K562 (cell line): ENCODE measurements at regions not wholly inside any gene's neighbourhood (a gene's known extent, or its start where the extent isn't known, plus 50 kb on each side); places are given as distances from the start of the nearest gene placed in this dataset.

Experiments
- COPS2 ChIP-seq: fragments of 450-650 bp; conservative IDR thresholded peaks from 2 replicates; pipeline ENCODE4 v1.6.1; 2016; ENCODE audit warnings: mild to moderate bottlenecking, moderate library complexity
- ETV1 ChIP-seq: fragments of 450-650 bp; conservative IDR thresholded peaks from 2 replicates; pipeline ENCODE4 v1.6.1; 2016; ENCODE audit warnings: missing genetic modification characterization, control low read depth, low read depth, missing compliant biosample characterization
- FUS ChIP-seq: fragments of 200-400 bp; formaldehyde crosslinking; optimal IDR thresholded peaks from 2 replicates; pipeline ENCODE3; 2017; ENCODE audit warnings: low read depth, low read length
- ILK ChIP-seq: fragments of 450-650 bp; IDR thresholded peaks from 2 replicates; pipeline ENCODE4 v1.6.1; 2016; ENCODE audit warnings: missing genetic modification characterization, low read depth, mild to moderate bottlenecking, missing compliant biosample characterization, moderate library complexity, borderline replicate concordance
- KLF6 ChIP-seq: fragments of 250-450 bp; sonication (Bioruptor Pico); IDR thresholded peaks from 2 replicates; pipeline ENCODE4 v1.4.0; 2020; ENCODE audit warnings: mild to moderate bottlenecking, moderate library complexity, borderline replicate concordance
- NFIC ChIP-seq: fragments of 450-650 bp; IDR thresholded peaks from 2 replicates; pipeline ENCODE4 v1.6.1; 2017; ENCODE audit warnings: mild to moderate bottlenecking, inconsistent platforms
- NONO ChIP-seq, 2 experiments: fragments of 200-400 bp in 1 of 2; fragments of 450-650 bp in 1 of 2; formaldehyde crosslinking in 1 of 2; IDR thresholded peaks; 2 replicates each; pipeline ENCODE4 v1.6.1; 2017; ENCODE audit warnings: low read depth in 2 of 2, mild to moderate bottlenecking in 2 of 2, moderate library complexity in 2 of 2, low read length in 1 of 2
- PHF8 ChIP-seq: fragments of 200-600 bp; sonication (generic); IDR thresholded peaks from 2 replicates; pipeline ENCODE4 v1.6.1; 2012; ENCODE audit warnings: mixed run types, mild to moderate bottlenecking, inconsistent platforms, low read length, moderate library complexity, borderline replicate concordance
- RBM34 ChIP-seq: fragments of 200-400 bp; formaldehyde crosslinking; IDR thresholded peaks from 2 replicates; pipeline ENCODE4 v1.6.1; 2018; ENCODE audit warnings: low read length, borderline replicate concordance; ENCODE audit not compliant: insufficient read depth
- RUNX1 ChIP-seq: sonication (generic); IDR thresholded peaks from 2 replicates; pipeline ENCODE4 v1.6.1; 2016; ENCODE audit warnings: antibody characterized with exemption, low read depth
- TCF3 ChIP-seq: sonication (generic); formaldehyde crosslinking; IDR thresholded peaks from 2 replicates; pipeline ENCODE4 v1.4.0; 2020; ENCODE audit warnings: mild to moderate bottlenecking, missing genetic modification reagents
- TCF7 ChIP-seq: sonication (generic); IDR thresholded peaks from 2 replicates; pipeline ENCODE4 v1.6.1; 2016; ENCODE audit warnings: antibody characterized with exemption, borderline replicate concordance
- XRCC3 ChIP-seq: fragments of 450-650 bp; IDR thresholded peaks from 2 replicates; pipeline ENCODE4 v1.6.1; 2017; ENCODE audit warnings: mild to moderate bottlenecking, moderate library complexity
- ZBTB1 ChIP-seq: sonication (generic); formaldehyde crosslinking; IDR thresholded peaks from 2 replicates; pipeline ENCODE4 v1.8.1; 2023; ENCODE audit warnings: missing genetic modification reagents, low read depth, mild to moderate bottlenecking, borderline replicate concordance
- ZBTB8A ChIP-seq: fragments of 450-650 bp; IDR thresholded peaks from 2 replicates; pipeline ENCODE4 v1.6.1; 2018; ENCODE audit warnings: mild to moderate bottlenecking, moderate library complexity; ENCODE audit not compliant: partially characterized antibody
- ZNF507 ChIP-seq: conservative IDR thresholded peaks from 2 replicates; pipeline ENCODE4 v1.6.1; 2017; ENCODE audit warnings: missing genetic modification characterization, missing compliant biosample characterization
- TF ChIP-seq, protein P1 (sequence below): fragments of 450-650 bp; formaldehyde crosslinking; IDR thresholded peaks from 2 replicates; pipeline ENCODE4 v1.4.0; 2020; ENCODE audit warnings: mild to moderate bottlenecking, mixed read lengths
- TF ChIP-seq, protein P2 (sequence below): fragments of 450-650 bp; IDR thresholded peaks from 2 replicates; pipeline ENCODE4 v1.6.1; 2018; ENCODE audit warnings: mild to moderate bottlenecking, low read depth; ENCODE audit not compliant: partially characterized antibody
- TF ChIP-seq, protein P3 (sequence below): fragments of 450-650 bp; formaldehyde crosslinking; conservative IDR thresholded peaks from 2 replicates; pipeline ENCODE4 v1.4.0; 2022; ENCODE audit warnings: mild to moderate bottlenecking, missing genetic modification characterization
- TF ChIP-seq, protein P4 (sequence below): fragments of 450-650 bp; formaldehyde crosslinking; IDR thresholded peaks from 2 replicates; pipeline ENCODE4 v1.4.0; 2022; ENCODE audit warnings: missing genetic modification characterization
- TF ChIP-seq, protein P5 (sequence below): fragments of 450-650 bp; formaldehyde crosslinking; IDR thresholded peaks from 2 replicates; pipeline ENCODE4 v1.4.0; 2022; ENCODE audit warnings: mild to moderate bottlenecking, moderate library complexity

DNA sequence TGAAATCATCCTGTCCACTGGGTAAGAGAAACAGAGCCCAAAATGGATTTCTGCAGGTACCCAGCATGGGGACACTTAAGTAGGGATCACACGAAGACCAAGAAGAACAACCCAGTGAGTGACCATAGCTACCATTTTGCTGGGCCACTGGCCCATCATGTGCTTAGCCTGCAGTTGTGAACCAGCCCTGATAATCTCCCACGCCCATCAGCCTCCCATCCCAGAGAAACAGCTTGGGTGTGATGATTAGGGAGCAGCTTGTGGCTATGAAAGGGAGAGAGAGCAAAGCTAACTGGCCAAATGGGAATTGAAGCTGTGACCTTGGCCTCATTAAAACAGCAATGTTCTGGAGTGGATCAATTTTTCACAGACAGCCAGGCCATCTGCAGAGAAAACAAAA lies 138.5 kb downstream of the SLC24A2 start (continued):
- TF ChIP-seq KLF6 (CRISPR knock-in tag), result no peak
- TF ChIP-seq ZBTB8A, result no peak
- TF ChIP-seq, protein P1, sequence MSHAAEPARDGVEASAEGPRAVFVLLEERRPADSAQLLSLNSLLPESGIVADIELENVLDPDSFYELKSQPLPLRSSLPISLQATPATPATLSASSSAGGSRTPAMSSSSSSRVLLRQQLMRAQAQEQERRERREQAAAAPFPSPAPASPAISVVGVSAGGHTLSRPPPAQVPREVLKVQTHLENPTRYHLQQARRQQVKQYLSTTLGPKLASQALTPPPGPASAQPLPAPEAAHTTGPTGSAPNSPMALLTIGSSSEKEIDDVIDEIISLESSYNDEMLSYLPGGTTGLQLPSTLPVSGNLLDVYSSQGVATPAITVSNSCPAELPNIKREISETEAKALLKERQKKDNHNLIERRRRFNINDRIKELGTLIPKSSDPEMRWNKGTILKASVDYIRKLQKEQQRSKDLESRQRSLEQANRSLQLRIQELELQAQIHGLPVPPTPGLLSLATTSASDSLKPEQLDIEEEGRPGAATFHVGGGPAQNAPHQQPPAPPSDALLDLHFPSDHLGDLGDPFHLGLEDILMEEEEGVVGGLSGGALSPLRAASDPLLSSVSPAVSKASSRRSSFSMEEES (CRISPR knock-in tag), result no peak
- TF ChIP-seq, protein P2, sequence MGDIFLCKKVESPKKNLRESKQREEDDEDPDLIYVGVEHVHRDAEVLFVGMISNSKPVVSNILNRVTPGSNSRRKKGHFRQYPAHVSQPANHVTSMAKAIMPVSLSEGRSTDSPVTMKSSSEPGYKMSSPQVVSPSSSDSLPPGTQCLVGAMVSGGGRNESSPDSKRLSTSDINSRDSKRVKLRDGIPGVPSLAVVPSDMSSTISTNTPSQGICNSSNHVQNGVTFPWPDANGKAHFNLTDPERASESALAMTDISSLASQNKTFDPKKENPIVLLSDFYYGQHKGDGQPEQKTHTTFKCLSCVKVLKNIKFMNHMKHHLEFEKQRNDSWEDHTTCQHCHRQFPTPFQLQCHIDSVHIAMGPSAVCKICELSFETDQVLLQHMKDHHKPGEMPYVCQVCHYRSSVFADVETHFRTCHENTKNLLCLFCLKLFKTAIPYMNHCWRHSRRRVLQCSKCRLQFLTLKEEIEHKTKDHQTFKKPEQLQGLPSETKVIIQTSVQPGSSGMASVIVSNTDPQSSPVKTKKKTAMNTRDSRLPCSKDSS, result no peak
- no peak for TF ChIP-seq NONO (IDR thresholded peaks at IDR 0.05; ENCODE audit: low read depth in 2 of 2, low read length in 1 of 2)
- TF ChIP-seq RBM34, result no peak
- TF ChIP-seq RUNX1, result no peak
- TF ChIP-seq PHF8, result no peak
- TF ChIP-seq, protein P3, sequence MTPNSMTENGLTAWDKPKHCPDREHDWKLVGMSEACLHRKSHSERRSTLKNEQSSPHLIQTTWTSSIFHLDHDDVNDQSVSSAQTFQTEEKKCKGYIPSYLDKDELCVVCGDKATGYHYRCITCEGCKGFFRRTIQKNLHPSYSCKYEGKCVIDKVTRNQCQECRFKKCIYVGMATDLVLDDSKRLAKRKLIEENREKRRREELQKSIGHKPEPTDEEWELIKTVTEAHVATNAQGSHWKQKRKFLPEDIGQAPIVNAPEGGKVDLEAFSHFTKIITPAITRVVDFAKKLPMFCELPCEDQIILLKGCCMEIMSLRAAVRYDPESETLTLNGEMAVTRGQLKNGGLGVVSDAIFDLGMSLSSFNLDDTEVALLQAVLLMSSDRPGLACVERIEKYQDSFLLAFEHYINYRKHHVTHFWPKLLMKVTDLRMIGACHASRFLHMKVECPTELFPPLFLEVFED (CRISPR knock-in tag), result no peak
- TF ChIP-seq NFIC, result no peak
- TF ChIP-seq ZNF507, result no peak
- no peak for TF ChIP-seq ILK
- no peak for TF ChIP-seq TCF7
- TF ChIP-seq ETV1, result no peak
- TF ChIP-seq FUS, result no peak
- peak; percentile 92 for TF ChIP-seq TCF3 (CRISPR knock-in tag)
- TF ChIP-seq ZBTB1 (CRISPR knock-in tag), result no peak
- no peak for TF ChIP-seq XRCC3
- TF ChIP-seq, protein P4, sequence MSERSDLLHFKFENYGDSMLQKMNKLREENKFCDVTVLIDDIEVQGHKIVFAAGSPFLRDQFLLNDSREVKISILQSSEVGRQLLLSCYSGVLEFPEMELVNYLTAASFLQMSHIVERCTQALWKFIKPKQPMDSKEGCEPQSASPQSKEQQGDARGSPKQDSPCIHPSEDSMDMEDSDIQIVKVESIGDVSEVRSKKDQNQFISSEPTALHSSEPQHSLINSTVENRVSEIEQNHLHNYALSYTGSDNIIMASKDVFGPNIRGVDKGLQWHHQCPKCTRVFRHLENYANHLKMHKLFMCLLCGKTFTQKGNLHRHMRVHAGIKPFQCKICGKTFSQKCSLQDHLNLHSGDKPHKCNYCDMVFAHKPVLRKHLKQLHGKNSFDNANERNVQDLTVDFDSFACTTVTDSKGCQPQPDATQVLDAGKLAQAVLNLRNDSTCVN (CRISPR knock-in tag), result no peak
- no peak for TF ChIP-seq COPS2
- TF ChIP-seq, protein P5, sequence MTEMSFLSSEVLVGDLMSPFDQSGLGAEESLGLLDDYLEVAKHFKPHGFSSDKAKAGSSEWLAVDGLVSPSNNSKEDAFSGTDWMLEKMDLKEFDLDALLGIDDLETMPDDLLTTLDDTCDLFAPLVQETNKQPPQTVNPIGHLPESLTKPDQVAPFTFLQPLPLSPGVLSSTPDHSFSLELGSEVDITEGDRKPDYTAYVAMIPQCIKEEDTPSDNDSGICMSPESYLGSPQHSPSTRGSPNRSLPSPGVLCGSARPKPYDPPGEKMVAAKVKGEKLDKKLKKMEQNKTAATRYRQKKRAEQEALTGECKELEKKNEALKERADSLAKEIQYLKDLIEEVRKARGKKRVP (CRISPR knock-in tag), result no peak
